Stimulated activated naive CD8-positive, alpha-beta T cell treated with anti-CD3 and anti-CD28 coated beads, Interleukin-15, Interleukin-2, amounts not matched to agents 100 ng/mL and 50 ng/mL, for 24 hours (primary cell): ENCODE measurements at regions not wholly inside any gene's neighbourhood (a gene's known extent, or its start where the extent isn't known, plus 50 kb on each side); places are given as distances from the start of the nearest gene placed in this dataset.
"Not testable (repeated sequence)": the region's sequence is repeated elsewhere in the genome, so short reads cannot be mapped to it uniquely, and the experiment has no call there.

Experiments used
- H3K27ac Mint-ChIP-seq: one replicate; pipeline ENCODE4 v1.8.0; 2021; ENCODE audit warnings: mild to moderate bottlenecking, mixed read lengths
- H3K27me3 Mint-ChIP-seq: one replicate; pipeline ENCODE4 v1.8.0; 2021; ENCODE audit warnings: mixed read lengths
- H3K36me3 Mint-ChIP-seq: one replicate; pipeline ENCODE4 v1.8.0; 2021; ENCODE audit warnings: low read depth, mixed read lengths
- H3K4me1 Mint-ChIP-seq: one replicate; pipeline ENCODE4 v1.8.0; 2021; ENCODE audit warnings: low read depth, mixed read lengths
- H3K4me3 Mint-ChIP-seq: one replicate; pipeline ENCODE4 v1.8.0; 2021; ENCODE audit warnings: mild to moderate bottlenecking, mixed read lengths
- H3K9me3 Mint-ChIP-seq: one replicate; pipeline ENCODE4 v1.8.0; 2021; ENCODE audit warnings: mixed read lengths

GRCh38 chr1:143748906-143749305, 222.9 kb downstream of the FAM72C start:
- H3K27me3 Mint-ChIP-seq, result no peaks in the 10 kb centered on the region

GRCh38 chr1:143736562-143736961, 235.2 kb downstream of the FAM72C start:
- Mint-ChIP-seq H3K36me3 (no peaks in the 10 kb centered on the region), H3K9me3 (no peaks in the 10 kb centered on the region), H3K27me3 (peaks cover 42% of the 10 kb centered on the region), H3K27ac (no peak overlapping the region), H3K4me3 (no peak overlapping the region), H3K4me1 (no peaks in the 10 kb centered on the region)

More at GRCh38 chr1:143748906-143749305, 222.9 kb downstream of the FAM72C start:
- H3K4me1 Mint-ChIP-seq, result peaks cover 4% of the 10 kb centered on the region
- no peak overlapping the region for H3K27ac Mint-ChIP-seq
- peaks cover 4% of the 10 kb centered on the region for H3K9me3 Mint-ChIP-seq
- no peak overlapping the region for H3K4me3 Mint-ChIP-seq
- no peaks in the 10 kb centered on the region for H3K36me3 Mint-ChIP-seq

GRCh38 chr1:143735764-143736461, 235.9 kb downstream of the FAM72C start:
- H3K27me3 Mint-ChIP-seq, result peaks cover 47% of the 10 kb centered on the region
- H3K4me3 Mint-ChIP-seq, result no peak overlapping the region
- no peaks in the 10 kb centered on the region for H3K36me3 Mint-ChIP-seq
- no peak overlapping the region for H3K27ac Mint-ChIP-seq
- no peaks in the 10 kb centered on the region for H3K4me1 Mint-ChIP-seq
- no peaks in the 10 kb centered on the region for H3K9me3 Mint-ChIP-seq

- H3K4me3 Mint-ChIP-seq, H3K36me3 Mint-ChIP-seq, H3K4me1 Mint-ChIP-seq, H3K27ac Mint-ChIP-seq, H3K9me3 Mint-ChIP-seq: not testable (repeated sequence)
- H3K27me3 Mint-ChIP-seq, result peaks cover 52% of the 10 kb centered on the region
Observed at GRCh38 chr1:143734261-143734660, 237.5 kb downstream of the FAM72C start.

GRCh38 chr1:143730890-143731289, 240.9 kb downstream of the FAM72C start:
- H3K36me3 Mint-ChIP-seq, H3K9me3 Mint-ChIP-seq, H3K27ac Mint-ChIP-seq, H3K4me3 Mint-ChIP-seq, H3K4me1 Mint-ChIP-seq: not testable (repeated sequence)
- peaks cover 51% of the 10 kb centered on the region for H3K27me3 Mint-ChIP-seq

- not testable (repeated sequence) for H3K36me3 Mint-ChIP-seq, H3K9me3 Mint-ChIP-seq, H3K27ac Mint-ChIP-seq, H3K4me3 Mint-ChIP-seq, H3K4me1 Mint-ChIP-seq
- peaks cover 44% of the 10 kb centered on the region for H3K27me3 Mint-ChIP-seq
Observed at GRCh38 chr1:143729449-143730111, 242.2 kb downstream of the FAM72C start.

GRCh38 chr1:143728802-143729448, 242.9 kb downstream of the FAM72C start:
- not testable (repeated sequence) for H3K9me3 Mint-ChIP-seq, H3K36me3 Mint-ChIP-seq, H3K27ac Mint-ChIP-seq, H3K4me3 Mint-ChIP-seq, H3K4me1 Mint-ChIP-seq
- peaks cover 42% of the 10 kb centered on the region for H3K27me3 Mint-ChIP-seq

- Mint-ChIP-seq H3K4me1 (no peaks in the 10 kb centered on the region), H3K4me3 (no peak overlapping the region), H3K36me3 (no peaks in the 10 kb centered on the region), H3K9me3 (no peaks in the 10 kb centered on the region), H3K27me3 (peaks cover 38% of the 10 kb centered on the region), H3K27ac (no peak overlapping the region)
Observed at GRCh38 chr1:143727263-143727662, 244.5 kb downstream of the FAM72C start.

- no peaks in the 10 kb centered on the region for H3K36me3 Mint-ChIP-seq
- no peaks in the 10 kb centered on the region for H3K9me3 Mint-ChIP-seq
- no peak overlapping the region for H3K27ac Mint-ChIP-seq
- H3K4me1 Mint-ChIP-seq, result no peaks in the 10 kb centered on the region
- H3K27me3 Mint-ChIP-seq, result peaks cover 47% of the 10 kb centered on the region
- H3K4me3 Mint-ChIP-seq, result no peak overlapping the region
Observed at GRCh38 chr1:143721024-143721373, 250.8 kb downstream of the FAM72C start.

GRCh38 chr1:143720087-143721023, 251.4 kb downstream of the FAM72C start:
- H3K9me3 Mint-ChIP-seq, result no peaks in the 10 kb centered on the region
- H3K36me3 Mint-ChIP-seq, result no peaks in the 10 kb centered on the region
- H3K4me1 Mint-ChIP-seq, result no peaks in the 10 kb centered on the region
- peaks cover 47% of the 10 kb centered on the region for H3K27me3 Mint-ChIP-seq
- H3K27ac Mint-ChIP-seq, result no peak overlapping the region
- no peak overlapping the region for H3K4me3 Mint-ChIP-seq

- H3K36me3 Mint-ChIP-seq, result no peaks in the 10 kb centered on the region
- no peaks in the 10 kb centered on the region for H3K9me3 Mint-ChIP-seq
- H3K4me1 Mint-ChIP-seq, result no peaks in the 10 kb centered on the region
- H3K4me3 Mint-ChIP-seq, result no peak overlapping the region
- peaks cover 41% of the 10 kb centered on the region for H3K27me3 Mint-ChIP-seq
- no peak overlapping the region for H3K27ac Mint-ChIP-seq
Observed at GRCh38 chr1:143718524-143718923, 253.3 kb downstream of the FAM72C start.

GRCh38 chr1:143718021-143718420, 253.8 kb downstream of the FAM72C start:
- Mint-ChIP-seq H3K4me1 (no peaks in the 10 kb centered on the region), H3K4me3 (no peak overlapping the region), H3K27me3 (peaks cover 36% of the 10 kb centered on the region), H3K36me3 (no peaks in the 10 kb centered on the region), H3K27ac (no peak overlapping the region), H3K9me3 (no peaks in the 10 kb centered on the region)

GRCh38 chr1:143717434-143717833, 254.4 kb downstream of the FAM72C start:
- no peaks in the 10 kb centered on the region for H3K9me3 Mint-ChIP-seq
- no peaks in the 10 kb centered on the region for H3K4me1 Mint-ChIP-seq
- no peaks in the 10 kb centered on the region for H3K36me3 Mint-ChIP-seq
- H3K27ac Mint-ChIP-seq, result no peak overlapping the region
- peaks cover 36% of the 10 kb centered on the region for H3K27me3 Mint-ChIP-seq
- no peak overlapping the region for H3K4me3 Mint-ChIP-seq

GRCh38 chr1:143714913-143715312, 256.9 kb downstream of the FAM72C start:
- H3K4me3 Mint-ChIP-seq, H3K9me3 Mint-ChIP-seq, H3K27ac Mint-ChIP-seq, H3K4me1 Mint-ChIP-seq, H3K36me3 Mint-ChIP-seq: not testable (repeated sequence)
- peaks cover 34% of the 10 kb centered on the region for H3K27me3 Mint-ChIP-seq
